Effector memory CD4-positive, alpha-beta T cell (primary cell): ENCODE measurements at regions not wholly inside any gene's neighbourhood (a gene's known extent, or its start where the extent isn't known, plus 50 kb on each side); places are given as distances from the start of the nearest gene placed in this dataset.

Experiments used
- DNase-seq, 3 donors: peaks; one replicate each; pipeline ENCODE4 v3.0.0-alpha.2; 2020
- H3K27ac ChIP-seq: 2 replicates; pipeline ENCODE4 v1.7.0; 2013; ENCODE audit warnings: mild to moderate bottlenecking, low read length, moderate library complexity; ENCODE audit not compliant: insufficient read depth, poor library complexity, severe bottlenecking
- H3K27me3 ChIP-seq: replicated peaks from 2 replicates; pipeline ENCODE4 v1.7.0; 2013; ENCODE audit warnings: mild to moderate bottlenecking, low read length; ENCODE audit not compliant: insufficient read depth, control insufficient read depth, poor library complexity, severe bottlenecking
- H3K36me3 ChIP-seq: 2 replicates; pipeline ENCODE4 v1.7.0; 2013; ENCODE audit warnings: mild to moderate bottlenecking, low read length, moderate library complexity; ENCODE audit not compliant: control insufficient read depth, insufficient read depth
- H3K4me1 ChIP-seq: 2 replicates; pipeline ENCODE4 v1.7.0; 2013; ENCODE audit warnings: low read length, mild to moderate bottlenecking; ENCODE audit not compliant: control insufficient read depth, insufficient read depth, poor library complexity, severe bottlenecking
- H3K4me3 ChIP-seq: 2 replicates; pipeline ENCODE4 v1.7.0; 2013; ENCODE audit warnings: low read length, low read depth, mild to moderate bottlenecking; ENCODE audit not compliant: insufficient read depth, poor library complexity, severe bottlenecking
- H3K9me3 ChIP-seq: 2 replicates; pipeline ENCODE4 v1.7.0; 2013; ENCODE audit warnings: mild to moderate bottlenecking, low read length, moderate library complexity; ENCODE audit not compliant: control insufficient read depth

- DNase-seq = no peak
- H3K27ac ChIP-seq = no peak overlapping the region
- H3K4me3 ChIP-seq = no peak overlapping the region
- no peaks in the 10 kb centered on the region for H3K4me1 ChIP-seq
- H3K9me3 ChIP-seq = no peaks in the 10 kb centered on the region
- no peaks in the 10 kb centered on the region for H3K27me3 ChIP-seq
- no peaks in the 10 kb centered on the region for H3K36me3 ChIP-seq
Measured at GRCh38 chr14:34223373-34224148, 238.5 kb downstream of the SPTSSA start.

GRCh38 chr14:34222867-34223266 is 239.2 kb downstream of the SPTSSA start:
- no peak overlapping the region for H3K27ac ChIP-seq
- no peaks in the 10 kb centered on the region for H3K36me3 ChIP-seq
- no peaks in the 10 kb centered on the region for H3K4me1 ChIP-seq
- no peak for DNase-seq
- no peaks in the 10 kb centered on the region for H3K9me3 ChIP-seq
- no peaks in the 10 kb centered on the region for H3K27me3 ChIP-seq
- H3K4me3 ChIP-seq = no peak overlapping the region

GRCh38 chr14:34222122-34222521 is 239.9 kb downstream of the SPTSSA start:
- Histone ChIP-seq H3K9me3 (no peaks in the 10 kb centered on the region), H3K36me3 (no peaks in the 10 kb centered on the region), H3K4me1 (no peaks in the 10 kb centered on the region), H3K27me3 (no peaks in the 10 kb centered on the region), H3K27ac (no peak overlapping the region), H3K4me3 (no peak overlapping the region)
- no peak for DNase-seq

GRCh38 chr14:34220921-34221320 is 241.1 kb downstream of the SPTSSA start:
- H3K36me3 ChIP-seq = no peaks in the 10 kb centered on the region
- no peak for DNase-seq
- H3K4me1 ChIP-seq = no peaks in the 10 kb centered on the region
- H3K4me3 ChIP-seq = no peak overlapping the region
- no peaks in the 10 kb centered on the region for H3K27me3 ChIP-seq
- no peak overlapping the region for H3K27ac ChIP-seq
- H3K9me3 ChIP-seq = no peaks in the 10 kb centered on the region

- Histone ChIP-seq H3K4me1 (no peaks in the 10 kb centered on the region), H3K4me3 (no peak overlapping the region), H3K27me3 (no peaks in the 10 kb centered on the region), H3K36me3 (no peaks in the 10 kb centered on the region), H3K27ac (no peak overlapping the region), H3K9me3 (no peaks in the 10 kb centered on the region)
- no peak for DNase-seq
Measured at GRCh38 chr14:34220378-34220706, 241.7 kb downstream of the SPTSSA start.

GRCh38 chr14:34219661-34220377 is 242.2 kb downstream of the SPTSSA start:
- Histone ChIP-seq H3K9me3 (no peaks in the 10 kb centered on the region), H3K27me3 (no peaks in the 10 kb centered on the region), H3K4me3 (no peak overlapping the region), H3K27ac (no peak overlapping the region), H3K4me1 (no peaks in the 10 kb centered on the region), H3K36me3 (no peaks in the 10 kb centered on the region)
- no peak for DNase-seq

GRCh38 chr14:34218881-34219280 is 243.2 kb downstream of the SPTSSA start:
- Histone ChIP-seq H3K9me3 (no peaks in the 10 kb centered on the region), H3K27ac (no peak overlapping the region), H3K27me3 (no peaks in the 10 kb centered on the region), H3K36me3 (no peaks in the 10 kb centered on the region), H3K4me1 (no peaks in the 10 kb centered on the region), H3K4me3 (no peak overlapping the region)
- no peak for DNase-seq

- Histone ChIP-seq H3K27ac (no peak overlapping the region), H3K4me1 (no peaks in the 10 kb centered on the region), H3K36me3 (no peaks in the 10 kb centered on the region), H3K4me3 (no peak overlapping the region), H3K9me3 (no peaks in the 10 kb centered on the region), H3K27me3 (no peaks in the 10 kb centered on the region)
- DNase-seq = no peak
Measured at GRCh38 chr14:34214961-34215360, 247.1 kb downstream of the SPTSSA start.

GRCh38 chr14:34213332-34213731 is 248.7 kb downstream of the SPTSSA start:
- H3K36me3 ChIP-seq = no peaks in the 10 kb centered on the region
- H3K4me1 ChIP-seq = no peaks in the 10 kb centered on the region
- no peak for DNase-seq
- no peak overlapping the region for H3K4me3 ChIP-seq
- H3K9me3 ChIP-seq = no peaks in the 10 kb centered on the region
- no peak overlapping the region for H3K27ac ChIP-seq
- H3K27me3 ChIP-seq = no peaks in the 10 kb centered on the region

- Histone ChIP-seq H3K36me3 (no peaks in the 10 kb centered on the region), H3K4me1 (no peaks in the 10 kb centered on the region), H3K27me3 (no peaks in the 10 kb centered on the region), H3K4me3 (no peak overlapping the region), H3K27ac (no peak overlapping the region), H3K9me3 (no peaks in the 10 kb centered on the region)
- no peak for DNase-seq
Measured at GRCh38 chr14:34212172-34212929, 249.7 kb downstream of the SPTSSA start.
